Activated T-helper 2 cell treated with anti-CD3 and anti-CD28 coated beads, Interferon-gamma antibody, Interleukin-2, Interleukin-4, amounts not matched to agents 10 μg/mL and 5 μg/mL and 100 μg/mL, durations not matched to agents 14 hours and 24 hours and 36 hours (primary cell): ENCODE measurements at regions not wholly inside any gene's neighbourhood (a gene's known extent, or its start where the extent isn't known, plus 50 kb on each side); places are given as distances from the start of the nearest gene placed in this dataset.
"Not testable (repeated sequence)": the region's sequence is repeated elsewhere in the genome, so short reads cannot be mapped to it uniquely, and the experiment has no call there.

ENCODE experiments used
- DNase-seq: peaks from one replicate; pipeline ENCODE4 v3.0.0; 2021; ENCODE audit warnings: low spot score
- H3K27ac Mint-ChIP-seq: one replicate; pipeline ENCODE4 v1.8.0; 2021; ENCODE audit warnings: mixed read lengths
- H3K27me3 Mint-ChIP-seq: one replicate; pipeline ENCODE4 v1.8.0; 2021; ENCODE audit warnings: low read depth, mixed read lengths
- H3K36me3 Mint-ChIP-seq: one replicate; pipeline ENCODE4 v1.8.0; 2021; ENCODE audit warnings: low read depth, mixed read lengths
- H3K4me1 Mint-ChIP-seq: one replicate; pipeline ENCODE4 v1.8.0; 2021; ENCODE audit warnings: low read depth, mixed read lengths
- H3K4me3 Mint-ChIP-seq: one replicate; pipeline ENCODE4 v1.8.0; 2021; ENCODE audit warnings: low read depth, mild to moderate bottlenecking, moderate library complexity, mixed read lengths
- H3K9me3 Mint-ChIP-seq: one replicate; pipeline ENCODE4 v1.8.0; 2021; ENCODE audit warnings: mixed read lengths
- intact Hi-C: fragments of 100-400 bp; cut with micrococcal nuclease; formaldehyde crosslinking; loops from one replicate; pipeline ENCODE4 v1.15.1; 2023

- no peak for DNase-seq
- H3K9me3 Mint-ChIP-seq = peaks cover 4% of the 10 kb centered on the region
These were observed 729.8 kb downstream of the KCNT2 start for GRCh38 chr1:195878478-195878877.

GRCh38 chr1:195876792-195877191 is 731.4 kb downstream of the KCNT2 start:
- Mint-ChIP-seq H3K4me3 (no peak overlapping the region), H3K9me3 (peaks cover 4% of the 10 kb centered on the region), H3K27ac (no peak overlapping the region), H3K4me1 (no peaks in the 10 kb centered on the region), H3K27me3 (no peaks in the 10 kb centered on the region), H3K36me3 (no peaks in the 10 kb centered on the region)
- no peak for DNase-seq
- intact Hi-C loops = no loop called here

More at GRCh38 chr1:195878478-195878877, 729.8 kb downstream of the KCNT2 start:
- no peak overlapping the region for H3K4me3 Mint-ChIP-seq
- H3K27me3 Mint-ChIP-seq = no peaks in the 10 kb centered on the region
- H3K27ac Mint-ChIP-seq = no peak overlapping the region
- no peaks in the 10 kb centered on the region for H3K4me1 Mint-ChIP-seq
- H3K36me3 Mint-ChIP-seq = no peaks in the 10 kb centered on the region
- intact Hi-C loops = no loop called here

DNA sequence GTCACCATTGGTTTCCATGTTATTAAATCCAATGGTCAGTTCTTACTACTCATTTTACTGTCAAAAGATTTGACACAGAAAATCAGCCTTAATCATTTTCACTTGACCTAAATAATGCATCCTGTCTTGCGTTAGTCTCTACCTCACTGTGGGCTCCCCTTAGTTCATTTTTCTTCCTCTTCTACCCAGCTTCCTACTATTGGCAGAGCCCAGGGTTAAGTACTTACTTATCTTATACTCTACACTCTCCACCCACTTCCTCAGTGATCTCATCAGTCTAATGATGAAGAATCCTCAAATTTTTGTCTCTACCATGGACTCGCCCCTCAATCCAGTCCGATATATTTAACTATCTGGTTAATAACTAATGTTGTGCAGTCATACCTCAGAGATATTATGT is 735.9 kb downstream of the KCNT2 start:
- Mint-ChIP-seq H3K4me1 (no peaks in the 10 kb centered on the region), H3K9me3 (no peaks in the 10 kb centered on the region), H3K36me3 (no peaks in the 10 kb centered on the region), H3K4me3 (no peak overlapping the region), H3K27me3 (no peaks in the 10 kb centered on the region), H3K27ac (no peak overlapping the region)
- no peak for DNase-seq
- intact Hi-C loops = no loop called here

DNA sequence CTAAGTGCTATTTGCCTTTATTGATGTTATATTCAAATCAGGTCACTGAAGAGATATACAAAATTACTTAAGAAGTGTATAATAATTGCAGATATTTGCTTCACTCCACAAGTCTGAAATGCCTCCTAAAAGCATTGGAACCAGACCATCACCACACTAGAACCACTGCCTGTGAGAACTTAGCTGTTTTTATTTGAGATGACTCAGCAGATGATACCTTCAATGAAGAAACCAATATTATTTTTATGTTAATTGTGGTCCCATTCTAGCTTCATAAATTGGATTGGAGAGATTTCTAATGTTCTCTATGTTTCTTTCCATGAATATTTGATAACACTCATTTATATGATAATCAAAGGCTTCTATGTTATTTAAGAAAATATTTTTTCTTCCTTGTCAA is 740.6 kb downstream of the KCNT2 start:
- intact Hi-C loops = no loop called here
- no peak overlapping the region for H3K4me3 Mint-ChIP-seq
- H3K9me3 Mint-ChIP-seq = no peaks in the 10 kb centered on the region
- H3K27me3 Mint-ChIP-seq = no peaks in the 10 kb centered on the region
- H3K4me1 Mint-ChIP-seq = no peaks in the 10 kb centered on the region
- no peak overlapping the region for H3K27ac Mint-ChIP-seq
- DNase-seq = no peak
- H3K36me3 Mint-ChIP-seq = no peaks in the 10 kb centered on the region

GRCh38 chr1:195866781-195867222 is 741.4 kb downstream of the KCNT2 start:
- no peak overlapping the region for H3K4me3 Mint-ChIP-seq
- H3K4me1 Mint-ChIP-seq = no peaks in the 10 kb centered on the region
- H3K27me3 Mint-ChIP-seq = no peaks in the 10 kb centered on the region
- no peak overlapping the region for H3K27ac Mint-ChIP-seq
- no peaks in the 10 kb centered on the region for H3K9me3 Mint-ChIP-seq
- no peaks in the 10 kb centered on the region for H3K36me3 Mint-ChIP-seq
- DNase-seq = no peak
- intact Hi-C loops = no loop called here

DNA sequence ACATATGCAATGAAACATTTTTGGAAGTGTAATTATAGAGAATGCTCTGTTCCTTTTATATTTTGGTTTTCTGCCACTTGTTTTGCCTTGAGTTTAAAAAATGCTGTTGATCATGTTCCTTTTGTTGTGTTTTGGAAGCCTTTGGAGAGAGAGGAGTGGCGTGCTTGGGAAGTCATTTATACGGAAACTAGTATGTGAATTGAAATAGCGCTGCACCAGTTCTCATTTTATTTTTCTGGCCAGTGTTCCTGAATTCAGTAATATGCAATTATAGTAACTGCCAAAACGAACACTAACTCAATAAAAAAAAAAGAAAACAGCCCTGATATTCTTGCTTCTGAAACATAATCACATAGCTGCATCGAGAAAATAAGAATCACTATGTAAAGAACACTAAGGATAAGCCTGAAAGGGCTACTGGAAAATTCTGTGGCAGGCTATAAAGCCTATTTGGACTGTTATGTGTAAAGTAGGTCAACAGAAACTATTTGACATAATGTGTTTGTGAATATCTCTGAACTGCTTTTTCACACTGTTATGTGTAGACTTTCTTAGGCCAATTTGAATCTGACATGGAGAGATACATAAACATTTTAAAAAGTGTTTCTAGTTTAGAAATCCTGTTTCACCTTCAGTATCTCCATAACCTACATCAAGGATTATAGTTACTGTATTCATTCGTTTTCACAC is 742.0 kb downstream of the KCNT2 start:
- Mint-ChIP-seq H3K36me3 (no peaks in the 10 kb centered on the region), H3K27ac (no peak overlapping the region), H3K4me3 (no peak overlapping the region), H3K27me3 (no peaks in the 10 kb centered on the region), H3K9me3 (no peaks in the 10 kb centered on the region), H3K4me1 (no peaks in the 10 kb centered on the region)
- no peak for DNase-seq
- intact Hi-C loops = no loop called here

DNA sequence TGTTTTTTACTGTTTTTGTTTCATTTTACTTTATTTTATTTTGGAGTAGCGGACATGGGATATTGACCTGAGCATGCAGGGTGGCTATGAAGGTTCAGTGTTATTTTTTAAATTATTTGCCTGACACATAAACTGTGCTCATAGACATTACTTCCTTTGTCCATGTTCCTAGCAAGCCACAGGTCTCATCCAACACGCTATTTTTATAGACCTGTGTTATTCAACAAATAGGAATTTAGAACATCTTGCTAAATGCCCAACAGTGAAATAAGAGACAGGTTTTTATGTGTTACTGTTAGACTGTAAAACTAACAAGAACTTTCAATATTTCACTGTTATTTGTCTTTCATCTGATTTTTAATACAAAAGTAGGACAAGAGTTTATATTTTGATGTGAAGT is 756.4 kb downstream of the KCNT2 start:
- H3K9me3 Mint-ChIP-seq = no peaks in the 10 kb centered on the region
- no peak for DNase-seq

GRCh38 chr1:195851016-195851601 is 757.1 kb downstream of the KCNT2 start:
- Mint-ChIP-seq H3K27me3 (no peaks in the 10 kb centered on the region), H3K4me1 (no peaks in the 10 kb centered on the region), H3K4me3 (no peak overlapping the region), H3K36me3 (no peaks in the 10 kb centered on the region), H3K27ac (no peak overlapping the region), H3K9me3 (no peaks in the 10 kb centered on the region)
- DNase-seq = no peak
- intact Hi-C loops = no loop called here

More for the DNA sequence above, 756.4 kb downstream of the KCNT2 start:
- Mint-ChIP-seq H3K36me3 (no peaks in the 10 kb centered on the region), H3K27me3 (no peaks in the 10 kb centered on the region), H3K4me3 (no peak overlapping the region), H3K4me1 (no peaks in the 10 kb centered on the region), H3K27ac (no peak overlapping the region)
- intact Hi-C loops = no loop called here

GRCh38 chr1:195849180-195849579 is 759.1 kb downstream of the KCNT2 start:
- Mint-ChIP-seq H3K27ac (no peak overlapping the region), H3K27me3 (no peaks in the 10 kb centered on the region), H3K4me1 (no peaks in the 10 kb centered on the region), H3K4me3 (no peak overlapping the region), H3K36me3 (no peaks in the 10 kb centered on the region), H3K9me3 (peaks cover 3% of the 10 kb centered on the region)
- intact Hi-C loops = no loop called here
- DNase-seq = no peak

DNA sequence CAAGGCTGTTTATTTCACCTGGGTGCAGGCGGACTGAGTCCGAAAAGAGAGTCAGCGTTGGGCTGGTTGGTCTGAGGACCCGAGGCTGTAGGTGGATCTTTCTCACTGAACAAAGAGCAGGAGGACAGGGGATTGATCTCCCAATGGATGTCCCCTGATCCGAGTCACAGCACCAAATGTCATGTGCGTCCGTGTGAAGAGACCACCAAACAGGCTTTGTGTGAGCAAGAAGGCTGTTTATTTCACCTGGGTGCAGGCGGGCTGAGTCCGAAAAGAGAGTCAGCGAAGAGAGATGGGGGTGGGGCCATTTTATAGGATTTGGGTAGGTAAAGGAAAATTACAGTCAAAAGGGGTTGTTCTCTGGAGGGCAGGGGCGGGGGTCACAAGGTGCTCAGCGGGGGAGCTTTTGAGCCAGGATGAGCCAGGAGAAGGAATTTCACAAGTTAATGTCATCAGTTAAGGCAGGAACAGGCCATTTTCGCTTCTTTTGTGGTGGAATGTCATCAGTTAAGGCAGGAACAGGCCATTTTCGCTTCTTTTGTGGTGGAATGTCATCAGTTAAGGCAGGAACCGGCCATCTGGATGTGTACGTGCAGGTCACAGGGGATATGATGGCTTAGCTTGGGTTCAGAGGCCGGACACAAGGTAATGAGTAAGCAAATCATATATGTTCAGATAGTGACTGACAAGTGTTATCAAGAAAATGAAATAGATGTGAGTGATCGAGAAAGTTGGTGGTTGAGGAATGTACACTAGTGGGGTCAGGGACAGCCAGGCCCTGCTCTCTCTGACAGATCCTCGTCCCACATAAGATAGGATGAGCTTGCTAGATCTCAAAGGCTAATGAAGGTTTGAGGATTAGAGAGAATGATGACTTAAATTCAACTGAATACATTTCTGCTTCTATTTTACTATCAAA is 760.0 kb downstream of the KCNT2 start:
- DNase-seq, intact Hi-C loops, H3K36me3 Mint-ChIP-seq, H3K4me1 Mint-ChIP-seq, H3K27me3 Mint-ChIP-seq, H3K4me3 Mint-ChIP-seq, H3K9me3 Mint-ChIP-seq, H3K27ac Mint-ChIP-seq: not testable (repeated sequence)

GRCh38 chr1:195831789-195832188 is 776.5 kb downstream of the KCNT2 start:
- Mint-ChIP-seq H3K36me3 (no peaks in the 10 kb centered on the region), H3K27ac (no peak overlapping the region), H3K27me3 (no peaks in the 10 kb centered on the region), H3K9me3 (no peaks in the 10 kb centered on the region), H3K4me1 (no peaks in the 10 kb centered on the region), H3K4me3 (no peak overlapping the region)
- intact Hi-C loops = no loop called here
- DNase-seq = no peak

DNA sequence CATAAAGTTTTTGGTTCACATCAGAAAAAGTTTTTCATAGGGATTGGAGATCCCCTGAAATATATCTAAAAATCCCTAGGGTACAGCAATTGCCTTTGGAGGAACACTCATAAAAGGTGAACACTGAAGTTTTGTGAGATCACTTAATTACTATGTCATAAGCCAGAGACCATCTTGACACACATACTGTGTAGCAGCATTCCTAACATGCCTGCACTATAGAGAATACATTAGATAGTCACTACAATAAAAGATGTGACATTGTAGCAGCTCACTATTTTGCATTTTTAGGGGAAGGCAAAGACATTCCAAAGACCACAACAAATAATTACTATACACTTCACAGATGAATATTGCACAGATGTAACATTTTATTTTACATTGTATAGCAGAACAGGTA is 779.9 kb downstream of the KCNT2 start:
- Mint-ChIP-seq H3K4me1 (no peaks in the 10 kb centered on the region), H3K27me3 (no peaks in the 10 kb centered on the region), H3K4me3 (no peak overlapping the region), H3K27ac (no peak overlapping the region), H3K36me3 (no peaks in the 10 kb centered on the region), H3K9me3 (no peaks in the 10 kb centered on the region)
- intact Hi-C loops = no loop called here
- no peak for DNase-seq

DNA sequence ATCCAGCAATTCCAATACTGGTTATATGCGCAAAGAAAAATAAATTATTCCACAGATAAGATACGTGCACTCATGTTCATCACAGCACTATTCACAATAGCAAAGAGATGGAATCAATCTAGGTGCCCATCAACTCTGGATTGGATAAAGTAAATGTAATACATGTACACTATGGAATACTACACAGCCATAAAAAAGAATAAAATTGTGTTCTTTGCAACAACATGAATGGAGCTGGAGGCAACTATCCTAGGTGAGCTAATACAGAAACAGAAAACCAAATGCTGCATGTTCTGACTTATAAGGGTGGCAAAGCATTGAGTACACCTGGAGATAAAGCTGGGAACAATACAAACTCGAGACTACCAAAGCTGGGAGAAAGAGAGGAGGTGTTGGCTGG is 787.3 kb downstream of the KCNT2 start:
- Mint-ChIP-seq H3K9me3 (peaks cover 13% of the 10 kb centered on the region), H3K4me3 (no peak overlapping the region), H3K36me3 (no peaks in the 10 kb centered on the region), H3K27ac (no peak overlapping the region), H3K27me3 (no peaks in the 10 kb centered on the region), H3K4me1 (no peaks in the 10 kb centered on the region)
- no peak for DNase-seq
- intact Hi-C loops = no loop called here
